Skeletal muscle tissue (tissue), 3 donors: ENCODE measurements at regions not wholly inside any gene's neighbourhood (a gene's known extent, or its start where the extent isn't known, plus 50 kb on each side); places are given as distances from the start of the nearest gene placed in this dataset.

Experiments
- H3K27ac ChIP-seq: one replicate; pipeline ENCODE4 v1.7.0; 2013; ENCODE audit warnings: mild to moderate bottlenecking, low read depth, low read length, inconsistent platforms
- H3K27me3 ChIP-seq, 3 donors: one replicate each; pipeline ENCODE4 v1.7.0; 2013; ENCODE audit warnings: low read length in 3 of 3; ENCODE audit not compliant: control insufficient read depth in 3 of 3, insufficient read depth in 3 of 3
- H3K36me3 ChIP-seq, 3 donors: one replicate each; pipeline ENCODE4 v1.7.0; 2013; ENCODE audit warnings: low read length in 3 of 3; ENCODE audit not compliant: control insufficient read depth in 3 of 3, insufficient read depth in 3 of 3
- H3K4me1 ChIP-seq, 3 donors: one replicate each; pipeline ENCODE4 v1.7.0; 2013; ENCODE audit warnings: low read length in 3 of 3, mild to moderate bottlenecking in 3 of 3; ENCODE audit not compliant: control insufficient read depth in 3 of 3, insufficient read depth in 3 of 3
- H3K4me3 ChIP-seq, 3 donors: one replicate each; pipeline ENCODE4 v1.7.0; 2013; ENCODE audit warnings: low read length in 3 of 3
- H3K9ac ChIP-seq, 3 donors: one replicate each; pipeline ENCODE4 v1.7.0; 2013; ENCODE audit warnings: low read length in 3 of 3, mild to moderate bottlenecking in 3 of 3, moderate library complexity in 2 of 3, low read depth in 1 of 3
- H3K9me3 ChIP-seq, 3 donors: one replicate each; pipeline ENCODE4 v1.7.0; 2013; ENCODE audit warnings: low read length in 3 of 3; ENCODE audit not compliant: control insufficient read depth in 3 of 3
- donor health status: Osteomylitis.

DNA sequence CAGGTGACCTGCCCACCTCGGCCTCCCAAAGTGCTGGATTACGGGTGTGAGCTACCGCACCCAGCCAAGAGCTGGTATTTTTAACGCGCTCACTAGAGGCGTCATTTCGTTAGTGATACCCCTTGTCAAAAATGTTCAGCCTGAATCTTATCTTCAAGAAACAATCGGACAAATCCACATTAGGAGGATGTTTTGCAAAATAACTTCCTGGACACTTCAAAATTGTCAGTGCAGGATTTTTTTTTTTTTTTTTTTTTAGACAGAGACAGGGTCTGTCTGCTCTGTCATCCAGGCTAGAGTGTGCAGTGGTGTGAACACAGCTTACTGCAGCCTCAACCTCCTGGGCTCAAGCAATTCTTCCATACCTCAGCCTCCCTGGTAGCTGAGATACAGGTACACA is 63.0 kb downstream of the RMI2 start:
- no peak overlapping the region for H3K27ac ChIP-seq
- H3K4me1 ChIP-seq, result peaks cover 0 to 2% (median 0%) of the 10 kb centered on the region in 3 donors
- no peaks in the 10 kb centered on the region for H3K9me3 ChIP-seq
- no peak overlapping the region for H3K4me3 ChIP-seq
- H3K9ac ChIP-seq, result no peak overlapping the region
- H3K36me3 ChIP-seq, result no peaks in the 10 kb centered on the region
- no peaks in the 10 kb centered on the region for H3K27me3 ChIP-seq

DNA sequence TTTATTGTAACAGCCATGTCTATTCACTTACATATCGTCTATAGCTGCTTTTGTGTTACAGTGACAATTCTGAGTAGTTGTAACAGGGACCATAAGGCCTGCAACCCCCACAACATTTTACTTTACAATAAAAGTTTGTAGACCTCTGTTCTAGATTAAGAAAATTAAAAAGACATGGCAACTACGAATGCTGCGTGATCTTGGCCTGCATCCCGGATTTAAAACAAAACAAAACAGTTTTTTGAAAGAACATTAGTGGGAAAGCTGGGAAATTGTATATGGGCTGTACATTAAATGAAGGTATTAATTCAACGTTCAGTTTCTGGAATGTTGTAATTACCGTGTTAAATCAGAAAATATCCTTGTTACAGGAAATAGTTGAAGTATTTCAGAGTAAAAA is 64.1 kb downstream of the RMI2 start:
- Histone ChIP-seq H3K4me3 (no peak overlapping the region), H3K4me1 (peaks cover 0 to 2% (median 0%) of the 10 kb centered on the region in 3 donors), H3K27me3 (no peaks in the 10 kb centered on the region), H3K9me3 (no peaks in the 10 kb centered on the region), H3K9ac (no peak overlapping the region), H3K36me3 (no peaks in the 10 kb centered on the region), H3K27ac (no peak overlapping the region)

DNA sequence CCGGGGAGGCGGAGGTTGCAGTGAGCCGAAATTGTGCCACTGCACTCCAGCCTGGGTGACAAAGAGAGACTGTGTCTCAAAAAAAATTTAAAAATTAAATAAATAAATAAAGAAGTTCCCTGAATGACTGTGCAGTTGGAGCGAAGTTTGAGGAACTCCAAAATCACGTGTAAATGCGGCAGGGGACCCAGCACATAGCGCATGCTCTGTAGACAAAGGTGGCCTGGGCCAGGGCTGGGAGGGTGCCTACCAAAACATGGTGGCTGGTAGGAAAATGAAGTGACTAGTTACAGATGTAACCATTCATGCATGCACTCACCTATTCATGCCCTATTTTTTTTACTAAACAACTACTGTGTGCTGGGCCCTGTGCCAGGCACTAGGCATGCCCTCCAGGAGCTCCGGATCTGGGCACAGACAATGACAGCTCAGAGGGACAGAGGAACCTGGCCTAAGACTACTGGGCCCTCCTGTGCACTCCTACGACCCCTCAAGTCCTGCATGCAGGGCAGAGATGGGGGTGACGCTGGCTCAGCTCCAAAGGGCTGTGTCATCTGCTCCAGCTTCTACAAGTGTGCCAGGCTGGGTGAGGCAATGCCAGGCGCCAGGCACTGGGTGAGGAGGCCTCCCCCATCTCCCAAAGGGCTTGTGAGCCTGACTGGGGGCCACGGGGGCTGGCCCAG is 65.3 kb downstream of the RMI2 start:
- Histone ChIP-seq H3K9me3 (no peaks in the 10 kb centered on the region), H3K4me3 (no peak overlapping the region), H3K27ac (no peak overlapping the region), H3K9ac (no peak overlapping the region), H3K27me3 (no peaks in the 10 kb centered on the region), H3K4me1 (peaks cover 0 to 2% (median 0%) of the 10 kb centered on the region in 3 donors), H3K36me3 (no peaks in the 10 kb centered on the region)

DNA sequence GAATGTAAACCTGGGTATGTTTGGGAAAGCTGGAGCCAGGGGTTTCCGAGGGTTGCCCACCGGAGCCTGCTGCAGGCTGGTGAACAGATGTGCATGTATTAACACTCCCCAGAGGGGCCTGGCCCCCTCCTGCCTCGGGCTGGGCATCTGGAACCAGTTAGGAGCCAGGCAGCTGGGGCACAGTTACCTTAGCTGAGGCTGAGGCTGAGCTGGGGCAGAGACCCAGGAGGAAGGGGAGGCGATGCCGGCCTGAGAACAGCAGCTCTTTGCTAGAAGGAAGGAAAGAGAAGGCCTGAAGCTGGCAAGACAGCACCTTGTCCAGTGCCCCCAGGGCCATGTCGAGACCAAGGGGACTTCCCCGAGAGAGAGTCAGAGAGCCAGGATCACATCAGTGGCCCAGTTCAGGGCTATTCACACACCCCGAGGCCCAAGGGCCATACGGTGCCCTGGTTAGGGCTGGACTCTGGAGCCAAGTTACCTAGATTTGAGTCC is 65.8 kb downstream of the RMI2 start:
- no peaks in the 10 kb centered on the region for H3K27me3 ChIP-seq
- H3K9ac ChIP-seq, result no peak overlapping the region
- H3K4me3 ChIP-seq, result no peak overlapping the region
- H3K9me3 ChIP-seq, result no peaks in the 10 kb centered on the region
- H3K27ac ChIP-seq, result no peak overlapping the region
- H3K36me3 ChIP-seq, result no peaks in the 10 kb centered on the region
- peaks cover 0 to 2% (median 0%) of the 10 kb centered on the region in 3 donors for H3K4me1 ChIP-seq

DNA sequence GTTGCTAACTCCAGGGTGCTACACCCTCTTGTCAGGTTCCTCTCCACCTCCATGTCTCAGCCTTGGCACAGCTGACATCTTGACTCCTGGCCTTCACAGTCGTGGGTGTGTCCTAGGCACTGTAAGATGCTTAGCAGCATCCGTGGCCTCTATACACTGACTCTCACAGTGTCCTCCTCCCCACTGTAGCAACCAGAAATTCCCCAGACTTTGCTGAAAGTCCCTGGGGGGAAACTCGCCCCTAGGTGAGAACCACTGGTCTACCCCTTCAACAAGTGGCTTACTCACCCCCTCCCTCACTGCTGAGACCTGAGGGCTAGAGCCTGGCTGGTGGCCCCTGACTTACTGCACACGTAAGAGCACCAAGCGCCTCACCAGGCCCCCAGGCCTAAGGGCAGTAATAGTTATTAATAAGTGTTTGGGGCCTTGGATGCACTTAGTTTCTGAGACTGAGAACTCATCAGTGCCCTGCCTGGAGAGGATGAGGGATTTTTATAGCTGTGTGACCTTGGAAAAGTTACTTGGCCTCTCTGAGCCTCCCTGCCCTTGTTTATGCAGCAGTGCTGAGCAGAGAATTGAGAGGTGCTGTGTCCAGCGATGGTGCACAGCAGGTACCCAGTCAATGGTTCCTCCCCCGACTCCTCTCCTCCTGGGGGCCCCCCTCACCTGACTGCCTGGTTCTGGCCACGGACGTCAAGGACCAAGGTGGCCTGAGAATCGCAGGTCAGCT is 67.1 kb downstream of the RMI2 start:
- Histone ChIP-seq H3K4me3 (no peak overlapping the region), H3K36me3 (no peaks in the 10 kb centered on the region), H3K27me3 (no peaks in the 10 kb centered on the region), H3K4me1 (peaks cover 0 to 4% (median 0%) of the 10 kb centered on the region in 3 donors), H3K27ac (no peak overlapping the region), H3K9ac (no peak overlapping the region), H3K9me3 (no peaks in the 10 kb centered on the region)

DNA sequence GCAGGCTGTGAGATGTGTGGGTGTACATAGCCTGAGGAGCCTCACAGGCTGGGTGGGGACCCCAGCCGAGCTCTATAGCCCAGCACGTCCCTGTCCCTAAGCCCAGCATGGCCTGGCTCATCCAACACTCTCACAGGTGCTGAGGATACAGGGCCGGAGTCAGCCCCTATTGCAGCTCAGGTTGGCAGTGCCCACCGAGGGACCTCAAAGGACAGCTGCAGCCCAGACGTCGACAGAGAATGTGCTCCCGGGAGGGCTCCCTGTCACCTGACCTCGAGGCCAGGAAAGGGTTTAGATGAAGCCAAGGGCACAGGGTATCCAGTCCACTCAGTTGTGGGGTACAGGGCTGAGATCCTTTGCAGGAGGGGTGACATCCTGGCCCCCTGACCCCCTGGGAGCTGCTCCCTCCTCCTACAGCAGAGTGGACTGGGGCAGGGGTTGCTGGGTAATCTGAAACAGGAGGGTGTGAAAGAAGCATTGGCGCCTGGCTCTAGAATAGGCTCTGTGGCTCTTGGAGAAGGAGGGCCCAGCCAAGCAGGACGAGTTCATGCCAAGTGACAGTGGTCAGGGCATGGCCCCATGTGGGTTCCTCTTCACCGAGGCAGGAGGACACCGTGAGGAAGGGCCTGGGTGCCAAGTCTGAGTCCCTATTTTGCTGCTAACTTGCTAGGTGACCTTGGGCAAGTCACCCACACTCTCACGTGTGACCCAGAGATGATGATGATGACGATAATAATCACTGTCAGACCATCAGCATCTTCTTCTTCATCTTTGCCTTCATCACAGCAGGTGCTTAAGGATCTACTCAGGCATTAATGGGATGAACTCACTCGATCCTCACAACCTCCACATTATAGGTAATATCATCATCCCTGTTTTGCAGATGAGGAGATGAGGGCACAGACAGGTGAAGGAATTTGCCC is 68.0 kb downstream of the RMI2 start:
- Histone ChIP-seq H3K27ac (no peak overlapping the region), H3K27me3 (no peaks in the 10 kb centered on the region), H3K9me3 (no peaks in the 10 kb centered on the region), H3K9ac (no peak overlapping the region), H3K36me3 (no peaks in the 10 kb centered on the region), H3K4me1 (peaks cover 0 to 5% (median 0%) of the 10 kb centered on the region in 3 donors), H3K4me3 (no peak overlapping the region)

DNA sequence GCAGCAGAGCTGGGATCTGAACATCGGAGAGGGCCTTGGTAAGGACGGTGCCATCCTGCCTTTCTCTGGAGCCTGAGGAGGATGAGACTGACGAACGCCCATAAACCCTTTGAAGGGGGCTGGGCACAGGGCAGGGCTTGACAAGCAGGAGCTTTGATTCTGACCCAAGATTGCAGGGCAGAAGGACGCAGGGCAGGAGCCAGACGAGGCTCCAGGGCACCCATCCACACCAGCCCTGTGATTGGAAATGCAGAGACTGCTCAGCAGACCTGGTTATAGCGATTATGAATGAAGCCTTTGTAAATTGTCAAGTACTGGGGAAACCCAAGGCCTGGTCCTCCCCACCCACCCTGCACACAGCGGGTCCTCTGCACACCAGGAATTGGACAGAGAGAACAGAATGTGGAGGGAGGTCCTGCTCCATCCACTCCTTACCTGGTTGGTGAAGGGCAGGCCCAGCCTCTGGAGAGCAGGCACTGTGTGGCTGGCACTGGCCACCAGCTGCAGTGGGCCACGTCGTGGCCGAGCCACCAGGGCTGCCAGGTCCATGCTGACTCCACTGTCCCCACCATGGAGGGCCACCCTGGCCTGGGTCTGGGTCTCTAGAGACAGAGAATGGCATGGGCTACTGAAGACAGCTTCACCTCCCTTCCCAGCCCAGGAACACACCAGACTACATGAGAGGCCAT is 68.8 kb downstream of the RMI2 start:
- no peaks in the 10 kb centered on the region for H3K9me3 ChIP-seq
- peaks cover 0 to 5% (median 0%) of the 10 kb centered on the region in 3 donors for H3K4me1 ChIP-seq
- H3K27me3 ChIP-seq, result no peaks in the 10 kb centered on the region
- no peak overlapping the region for H3K4me3 ChIP-seq
- no peaks in the 10 kb centered on the region for H3K36me3 ChIP-seq
- H3K27ac ChIP-seq, result no peak overlapping the region
- no peak overlapping the region for H3K9ac ChIP-seq

DNA sequence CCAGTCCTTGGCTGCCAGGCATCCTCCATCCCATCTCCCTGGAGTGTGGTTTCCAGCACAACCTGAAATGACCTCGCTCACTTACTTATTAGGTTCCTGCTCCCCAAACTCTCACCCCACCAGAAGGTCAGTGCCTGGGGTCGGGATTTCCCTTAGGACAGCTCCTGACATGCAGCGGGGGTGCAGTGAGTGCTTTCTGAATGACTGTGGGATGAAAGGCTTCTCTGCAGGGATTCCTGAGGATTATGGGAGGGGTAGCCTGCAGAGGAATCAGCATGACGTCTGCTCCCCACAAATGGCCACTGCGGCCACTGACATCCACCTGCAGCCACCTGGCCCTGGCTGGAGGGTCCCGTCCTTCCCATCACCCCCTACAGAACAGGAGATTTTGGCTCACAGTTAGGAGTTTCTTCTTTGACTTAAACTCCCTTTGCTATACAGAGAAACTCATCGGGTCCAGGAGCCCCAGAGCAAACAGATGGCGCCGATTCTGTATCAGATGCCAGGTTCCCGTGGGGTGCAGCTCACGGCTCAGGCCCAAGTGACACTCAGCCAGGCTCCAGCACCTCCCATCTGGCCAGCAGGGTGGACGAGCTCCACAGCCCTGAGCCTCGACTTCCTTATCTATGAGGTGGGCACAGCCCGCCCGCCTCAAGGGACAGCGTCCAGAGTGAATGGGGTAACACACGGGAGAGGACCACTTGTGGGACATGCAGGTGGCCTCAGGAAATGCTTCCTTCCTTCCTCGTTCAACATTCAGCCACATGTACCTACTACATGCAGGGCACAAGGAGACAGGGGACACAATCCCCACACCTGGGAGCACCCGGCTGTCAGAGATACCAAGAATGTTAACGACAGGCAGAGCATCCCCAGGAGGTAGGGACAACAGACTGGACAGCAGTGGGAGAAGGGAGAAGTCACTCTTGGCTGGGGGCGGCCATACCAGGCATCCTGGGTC is 69.8 kb downstream of the RMI2 start:
- Histone ChIP-seq H3K36me3 (no peaks in the 10 kb centered on the region), H3K27me3 (no peaks in the 10 kb centered on the region), H3K9me3 (no peaks in the 10 kb centered on the region), H3K4me1 (peaks cover 0 to 5% (median 0%) of the 10 kb centered on the region in 3 donors), H3K27ac (no peak overlapping the region), H3K4me3 (no peak overlapping the region), H3K9ac (no peak overlapping the region)
